ENCODE measurements at regions not wholly inside any gene's neighbourhood (a gene's known extent, or its start where the extent isn't known, plus 50 kb on each side); places are given as distances from the start of the nearest gene placed in this dataset.

- TF ChIP-seq CTCF (IDR thresholded peaks at IDR 0.05) (no peak), POLR2A (IDR thresholded peaks at IDR 0.05) (no peak)
Observed at GRCh38 chr10:18980089-18980629, 68.4 kb upstream of the MALRD1 start.

Measured in esophagus squamous epithelium (tissue), 4 donors.